A673 (cell line): ENCODE measurements at regions not wholly inside any gene's neighbourhood (a gene's known extent, or its start where the extent isn't known, plus 50 kb on each side); places are given as distances from the start of the nearest gene placed in this dataset.
"Not testable (repeated sequence)": the region's sequence is repeated elsewhere in the genome, so short reads cannot be mapped to it uniquely, and the experiment has no call there.

Experiments used
- BruUV-seq: library from RNA; stranded (reverse); fragments of 400-500 nt; replicated peaks from 2 replicates; lab custom pipeline; 2021; lab: Mats Ljungman, UMichigan
- CTCF ChIA-PET: fragments of 300-600 bp; sonication (Branson Sonifier 250); formaldehyde crosslinking; loops from one replicate; lab custom pipeline; 2022; ENCODE audit warnings: antibody characterized with exemption; lab: Charles Lee
- POLR2A ChIA-PET: fragments of 300-600 bp; sonication (Branson Sonifier 250); formaldehyde crosslinking; loops from one replicate; lab custom pipeline; 2022; ENCODE audit warnings: antibody characterized with exemption; ENCODE audit not compliant: low non-redundant PET; lab: Charles Lee
- DNase-seq: peaks from one replicate; pipeline ENCODE4 v3.0.0-alpha.2; 2015; ENCODE audit warnings: low spot score
- H3K27ac ChIP-seq: fragments of 200-600 bp; sonication (generic); 2 replicates; pipeline ENCODE4 v1.5.1; 2016; ENCODE audit warnings: mixed run types, low read depth, mild to moderate bottlenecking, mixed read lengths, antibody characterized with exemption, low read length; ENCODE audit not compliant: poor library complexity, severe bottlenecking
- H3K27me3 ChIP-seq: fragments of 200-600 bp; sonication (generic); replicated peaks from 2 replicates; pipeline ENCODE4 v1.6.1; 2017; ENCODE audit warnings: mixed run types, low read depth, mild to moderate bottlenecking, mixed read lengths, antibody characterized with exemption, low read length; ENCODE audit not compliant: insufficient read depth, poor library complexity
- H3K36me3 ChIP-seq: fragments of 200-600 bp; sonication (generic); 2 replicates; pipeline ENCODE4 v1.6.1; 2016; ENCODE audit warnings: mixed run types, mild to moderate bottlenecking, mixed read lengths, antibody characterized with exemption, low read length; ENCODE audit not compliant: insufficient read depth, poor library complexity, severe bottlenecking
- H3K4me1 ChIP-seq: fragments of 200-600 bp; sonication (generic); 2 replicates; pipeline ENCODE4 v1.6.1; 2017; ENCODE audit warnings: mixed run types, mild to moderate bottlenecking, mixed read lengths, antibody characterized with exemption, low read length; ENCODE audit not compliant: insufficient read depth, poor library complexity, severe bottlenecking
- H3K4me3 ChIP-seq: fragments of 200-600 bp; sonication (generic); 2 replicates; pipeline ENCODE4 v1.5.1; 2016; ENCODE audit warnings: low read depth, mixed run types, mild to moderate bottlenecking, mixed read lengths, low read length; ENCODE audit not compliant: poor library complexity, severe bottlenecking
- H3K9me3 ChIP-seq: fragments of 200-600 bp; sonication (generic); 2 replicates; pipeline ENCODE4 v1.6.1; 2016; ENCODE audit warnings: mixed run types, low read depth, mild to moderate bottlenecking, mixed read lengths, antibody characterized with exemption, low read length; ENCODE audit not compliant: poor library complexity, severe bottlenecking
- EZH2 ChIP-seq: fragments of 200-600 bp; sonication (generic); IDR thresholded peaks from 2 replicates; pipeline ENCODE4 v1.6.1; 2017; ENCODE audit warnings: borderline replicate concordance, low read depth, mild to moderate bottlenecking, mixed read lengths, antibody characterized with exemption, low read length; ENCODE audit not compliant: poor library complexity, severe bottlenecking
- intact Hi-C: fragments of 100-400 bp; cut with micrococcal nuclease; formaldehyde crosslinking; loops from one replicate; pipeline ENCODE4 v1.10.0; 2022; ENCODE audit not compliant: unreplicated experiment
- TF ChIP-seq, protein P1 (sequence below): fragments of 300-800, 200-600 bp; sonication (generic); conservative IDR thresholded peaks from 2 replicates; pipeline ENCODE4 v1.5.1; 2017; ENCODE audit warnings: low read depth, mild to moderate bottlenecking, antibody characterized with exemption, low read length, moderate library complexity, mixed read lengths

DNA sequence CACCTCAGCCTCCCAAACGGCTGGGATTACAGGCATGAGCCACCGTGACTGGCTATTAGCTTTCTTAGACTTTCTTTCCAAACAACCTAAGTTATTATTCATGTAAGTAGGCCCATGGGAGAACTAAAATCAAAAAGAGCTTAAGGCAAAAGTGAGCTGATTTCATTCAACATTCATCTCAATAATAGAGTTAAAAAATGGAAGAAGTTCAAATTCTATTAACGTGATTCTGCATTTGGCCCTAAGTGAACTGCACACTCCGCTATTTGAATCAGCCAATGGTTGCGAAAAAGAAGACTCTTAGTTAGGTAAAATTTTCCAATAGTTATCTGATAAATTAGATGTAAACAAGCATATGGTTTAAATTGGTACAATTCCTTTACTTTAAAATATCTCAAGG, 68.6 kb upstream of the WARS2 start:
- no TSS peak for BruUV-seq
- DNase-seq = no peak
- no peaks in the 10 kb centered on the region for H3K27me3 ChIP-seq
- H3K36me3 ChIP-seq = no peaks in the 10 kb centered on the region
- ChIA-PET POLR2A (no interaction called here), CTCF (no interaction called here)
- H3K4me3 ChIP-seq = no peak overlapping the region
- intact Hi-C loops = no loop called here
- no peak overlapping the region for H3K27ac ChIP-seq
- no peak for TF ChIP-seq EZH2
- TF ChIP-seq, protein P1, sequence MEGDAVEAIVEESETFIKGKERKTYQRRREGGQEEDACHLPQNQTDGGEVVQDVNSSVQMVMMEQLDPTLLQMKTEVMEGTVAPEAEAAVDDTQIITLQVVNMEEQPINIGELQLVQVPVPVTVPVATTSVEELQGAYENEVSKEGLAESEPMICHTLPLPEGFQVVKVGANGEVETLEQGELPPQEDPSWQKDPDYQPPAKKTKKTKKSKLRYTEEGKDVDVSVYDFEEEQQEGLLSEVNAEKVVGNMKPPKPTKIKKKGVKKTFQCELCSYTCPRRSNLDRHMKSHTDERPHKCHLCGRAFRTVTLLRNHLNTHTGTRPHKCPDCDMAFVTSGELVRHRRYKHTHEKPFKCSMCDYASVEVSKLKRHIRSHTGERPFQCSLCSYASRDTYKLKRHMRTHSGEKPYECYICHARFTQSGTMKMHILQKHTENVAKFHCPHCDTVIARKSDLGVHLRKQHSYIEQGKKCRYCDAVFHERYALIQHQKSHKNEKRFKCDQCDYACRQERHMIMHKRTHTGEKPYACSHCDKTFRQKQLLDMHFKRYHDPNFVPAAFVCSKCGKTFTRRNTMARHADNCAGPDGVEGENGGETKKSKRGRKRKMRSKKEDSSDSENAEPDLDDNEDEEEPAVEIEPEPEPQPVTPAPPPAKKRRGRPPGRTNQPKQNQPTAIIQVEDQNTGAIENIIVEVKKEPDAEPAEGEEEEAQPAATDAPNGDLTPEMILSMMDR = no peak
- H3K9me3 ChIP-seq = no peaks in the 10 kb centered on the region
- H3K4me1 ChIP-seq = no peaks in the 10 kb centered on the region

DNA sequence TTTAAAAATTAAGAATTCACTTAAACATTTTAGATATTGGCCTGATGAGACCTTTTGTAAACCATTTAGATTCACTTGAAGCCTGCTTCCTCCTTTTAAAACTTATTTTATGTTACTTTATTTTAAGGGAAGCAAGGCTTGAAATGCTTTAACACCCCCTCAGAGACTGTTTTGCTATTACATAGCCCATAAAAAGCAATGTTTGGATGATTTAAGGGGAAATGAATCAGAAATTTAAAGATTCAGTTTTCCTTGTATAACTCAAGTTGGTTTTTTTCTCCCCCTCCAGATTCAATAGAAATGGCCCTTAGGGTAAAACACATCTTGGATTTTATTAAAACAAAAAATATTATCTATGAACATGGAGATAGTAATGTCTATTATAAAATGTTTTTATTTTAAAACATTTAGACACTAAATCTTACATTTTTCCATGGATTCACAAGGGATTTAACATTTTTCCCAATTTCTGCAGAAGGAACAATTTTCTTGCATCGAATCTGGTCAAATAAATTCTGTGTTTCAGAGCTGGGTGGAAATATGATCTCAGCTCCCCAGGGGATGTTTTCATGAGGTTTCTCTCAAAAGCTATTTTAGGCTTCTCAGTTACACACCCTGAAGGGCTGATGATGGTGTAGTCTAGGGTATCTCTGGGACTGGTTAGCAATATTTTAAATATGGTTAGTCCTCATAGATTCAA, 69.3 kb upstream of the WARS2 start:
- Histone ChIP-seq H3K27me3 (no peaks in the 10 kb centered on the region), H3K36me3 (no peaks in the 10 kb centered on the region), H3K4me1 (no peaks in the 10 kb centered on the region), H3K27ac (no peak overlapping the region), H3K9me3 (no peaks in the 10 kb centered on the region), H3K4me3 (no peak overlapping the region)
- DNase-seq = peak; percentile 15
- TF ChIP-seq, protein P1 = no peak
- no peak for TF ChIP-seq EZH2
- intact Hi-C loops = no loop called here
- POLR2A ChIA-PET = no interaction called here
- CTCF ChIA-PET = no interaction called here
- no TSS peak for BruUV-seq

DNA sequence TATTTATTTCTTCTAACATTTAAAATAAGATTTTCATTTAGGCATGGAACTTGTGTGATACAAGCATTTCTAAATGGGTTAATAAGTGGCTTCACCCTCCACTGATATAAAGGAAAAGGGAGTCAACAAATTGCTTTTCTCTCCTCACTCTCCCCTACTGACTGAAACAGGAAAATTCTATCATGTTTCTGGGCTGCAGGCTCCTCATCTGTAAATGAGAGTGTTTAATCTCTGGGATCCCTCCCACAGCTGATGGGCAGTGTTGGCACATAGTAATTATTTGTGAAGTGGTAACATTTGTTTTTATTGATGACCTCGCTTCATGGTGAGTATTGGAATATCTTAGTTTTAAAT, 69.8 kb upstream of the WARS2 start:
- intact Hi-C loops = no loop called here
- no peaks in the 10 kb centered on the region for H3K9me3 ChIP-seq
- no peaks in the 10 kb centered on the region for H3K27me3 ChIP-seq
- TF ChIP-seq, protein P1 = no peak
- no peak for TF ChIP-seq EZH2
- H3K4me1 ChIP-seq = no peaks in the 10 kb centered on the region
- POLR2A ChIA-PET = no interaction called here
- H3K36me3 ChIP-seq = no peaks in the 10 kb centered on the region
- BruUV-seq = no TSS peak
- no peak for DNase-seq
- CTCF ChIA-PET = no interaction called here
- H3K4me3 ChIP-seq = no peak overlapping the region
- no peak overlapping the region for H3K27ac ChIP-seq

DNA sequence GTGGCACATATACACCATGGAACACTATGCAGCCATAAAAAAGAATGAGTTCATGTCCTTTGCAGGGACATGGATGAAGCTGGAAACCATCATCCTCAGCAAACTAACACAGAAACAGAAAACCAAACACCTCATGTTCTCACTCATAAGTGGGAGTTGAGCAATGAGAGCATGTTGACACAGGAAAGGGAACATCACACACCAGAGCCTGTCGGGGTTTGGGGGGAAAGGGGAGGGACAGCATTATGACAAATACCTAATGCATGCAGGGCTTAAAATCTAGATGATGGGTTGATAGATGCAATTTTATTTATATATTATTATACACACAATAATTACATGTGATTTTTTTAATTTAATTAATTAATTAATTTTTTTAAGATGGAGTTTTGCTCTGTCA, 72.8 kb upstream of the WARS2 start:
- H3K36me3 ChIP-seq, DNase-seq, intact Hi-C loops, H3K4me1 ChIP-seq, H3K9me3 ChIP-seq, H3K4me3 ChIP-seq, H3K27ac ChIP-seq, POLR2A ChIA-PET, BruUV-seq, H3K27me3 ChIP-seq, CTCF ChIA-PET: not testable (repeated sequence)

DNA sequence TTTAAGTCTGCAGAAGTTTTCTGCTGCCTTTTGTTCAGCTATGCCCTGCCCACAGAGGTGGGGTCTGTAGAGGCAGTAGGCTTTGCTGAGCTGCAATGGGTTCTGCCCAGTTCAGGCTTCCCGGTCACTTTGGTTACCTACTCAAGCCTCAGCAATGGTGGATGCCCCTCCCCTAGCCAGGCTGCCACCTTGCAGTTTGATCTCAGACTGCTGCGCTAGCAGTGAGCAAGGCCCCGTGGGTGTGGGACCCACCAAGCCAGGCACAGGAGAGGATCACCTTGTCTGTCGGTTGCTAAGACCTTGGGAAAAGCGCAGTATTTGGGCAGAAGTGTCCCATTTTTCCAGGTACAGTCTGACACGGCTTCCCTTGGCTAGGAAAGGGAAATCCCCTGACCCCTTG, 74.5 kb upstream of the WARS2 start:
- CTCF ChIA-PET, POLR2A ChIA-PET: not testable (repeated sequence)

More for the DNA sequence above, 74.5 kb upstream of the WARS2 start:
- H3K27ac ChIP-seq, DNase-seq, H3K36me3 ChIP-seq, intact Hi-C loops, H3K4me3 ChIP-seq, H3K9me3 ChIP-seq, BruUV-seq, H3K27me3 ChIP-seq, H3K4me1 ChIP-seq: not testable (repeated sequence)
